HepG2 (cell line): ENCODE measurements at regions not wholly inside any gene's neighbourhood (a gene's known extent, or its start where the extent isn't known, plus 50 kb on each side); places are given as distances from the start of the nearest gene placed in this dataset.

ENCODE experiments used
- ATAC-seq: fragments of 200-7000 bp; cut with Tn5 transposase; 3 replicates; pipeline ENCODE4 v1.9.1; 2020; ENCODE audit warnings: mild to moderate bottlenecking, moderate library complexity
- BruUV-seq: library from RNA; stranded (reverse); fragments of 400-500 nt; replicated peaks from 2 replicates; lab custom pipeline; 2021; lab: Mats Ljungman, UMichigan
- CTCF ChIA-PET: fragments of 300-600 bp; formaldehyde crosslinking; extraction: SDS; loops from one replicate; lab custom pipeline; 2021; ENCODE audit warnings: low total read pairs, inconsistent platforms, low intra/inter-chr PET ratio; lab: Yijun Ruan, JAX
- POLR2A ChIA-PET: fragments of 350-600 bp; sonication (Branson Sonifier 250); formaldehyde crosslinking; loops from one replicate; lab custom pipeline; 2020; ENCODE audit warnings: antibody characterized with exemption, inconsistent platforms; lab: Yijun Ruan, JAX
- DNase-seq: peaks from one replicate; pipeline ENCODE4 v3.0.0-alpha.2; 2015; ENCODE audit warnings: low spot score
- FAIRE-seq: peaks from 3 replicates; lab custom pipeline; 2011; peaks lifted over from hg19 to GRCh38; lab: Jason Lieb, UNC
- H2AFZ ChIP-seq: one replicate; pipeline ENCODE4 v1.6.1; 2011; ENCODE audit warnings: low read length, inconsistent platforms
- H3K27ac ChIP-seq: fragments of 300-600 bp; 3 replicates; pipeline ENCODE4 v1.8.0; 2011; ENCODE audit warnings: mixed run types, mild to moderate bottlenecking, mixed read lengths, low read length, inconsistent platforms; ENCODE audit not compliant: insufficient read depth; ENCODE audit errors: extremely low read length
- H3K27me3 ChIP-seq, 2 experiments: fragments of 200-600 bp in 1 of 2; 2 replicates in 1 of 2; 3 replicates in 1 of 2; pipeline versions ENCODE4 v1.6.0 to v1.8.0; 2011; ENCODE audit warnings: low read length in 2 of 2, mild to moderate bottlenecking in 2 of 2, moderate library complexity in 2 of 2, inconsistent platforms in 1 of 2; ENCODE audit not compliant: insufficient read depth in 2 of 2, control insufficient read depth in 1 of 2
- H3K36me3 ChIP-seq, 2 experiments: fragments of 200-600 bp in 1 of 2; replicated peaks in 1 of 2; 2 replicates in 1 of 2; 3 replicates in 1 of 2; pipeline versions ENCODE4 v1.5.1 to v1.8.0; 2011; ENCODE audit warnings: low read length in 2 of 2, inconsistent platforms in 1 of 2; ENCODE audit not compliant: insufficient read depth in 2 of 2, control insufficient read depth in 1 of 2
- H3K4me1 ChIP-seq: 2 replicates; pipeline ENCODE4 v1.5.1; 2012; ENCODE audit warnings: low read length, inconsistent platforms; ENCODE audit not compliant: insufficient read depth
- H3K4me2 ChIP-seq: 2 replicates; pipeline ENCODE4 v1.6.0; 2011; ENCODE audit warnings: low read depth, low read length, inconsistent platforms
- H3K4me3 ChIP-seq, 3 experiments: fragments of 200-600 bp in 1 of 3; sonication (generic), shearing (Covaris generic) in 1 of 3; replicated peaks in 1 of 3; 2 replicates each; pipeline ENCODE4 v1.5.1; 2011 to 2016; ENCODE audit warnings: low read length in 3 of 3, inconsistent platforms in 2 of 3, low read depth in 2 of 3, mild to moderate bottlenecking in 2 of 3, control low read depth in 1 of 3, mixed read lengths in 1 of 3; ENCODE audit not compliant: insufficient read depth in 1 of 3
- H3K79me2 ChIP-seq: one replicate; pipeline ENCODE4 v1.6.1; 2011; ENCODE audit warnings: low read length, inconsistent platforms; ENCODE audit not compliant: insufficient read depth
- H3K9ac ChIP-seq: 2 replicates; pipeline ENCODE4 v1.6.0; 2011; ENCODE audit warnings: mild to moderate bottlenecking, low read depth, low read length, inconsistent platforms; ENCODE audit not compliant: insufficient read depth
- H3K9me3 ChIP-seq: 2 replicates; pipeline ENCODE4 v1.5.1; 2012; ENCODE audit warnings: mild to moderate bottlenecking, low read length
- H4K20me1 ChIP-seq: 2 replicates; pipeline ENCODE4 v1.6.0; 2011; ENCODE audit warnings: inconsistent platforms, mild to moderate bottlenecking, low read length, moderate library complexity; ENCODE audit not compliant: insufficient read depth
- HNF4G ChIP-seq, 2 experiments: sonication (generic) in 1 of 2; formaldehyde crosslinking in 1 of 2; IDR thresholded peaks; 2 replicates each; pipeline versions ENCODE4 v1.4.0 to v1.6.1; 2011 to 2020; ENCODE audit warnings: borderline replicate concordance in 2 of 2, low read depth in 2 of 2, mild to moderate bottlenecking in 2 of 2, low read length in 1 of 2, missing genetic modification reagents in 1 of 2, moderate library complexity in 1 of 2
- HOXA5 ChIP-seq: sonication (generic); formaldehyde crosslinking; IDR thresholded peaks from 2 replicates; pipeline ENCODE4 v1.4.0; 2020; ENCODE audit warnings: missing genetic modification reagents
- SMARCE1 ChIP-seq: fragments of 450-650 bp; IDR thresholded peaks from 2 replicates; pipeline ENCODE4 v1.6.1; 2017; ENCODE audit warnings: borderline replicate concordance
- THAP11 ChIP-seq: IDR thresholded peaks from 2 replicates; pipeline ENCODE4 v1.6.1; 2016; ENCODE audit warnings: missing biosample characterization, missing genetic modification reagents
- ZBTB21 ChIP-seq: sonication (generic); formaldehyde crosslinking; IDR thresholded peaks from 2 replicates; pipeline ENCODE4 v1.4.0; 2020; ENCODE audit warnings: missing genetic modification reagents
- ZMYM4 ChIP-seq: sonication (generic); formaldehyde crosslinking; IDR thresholded peaks from 2 replicates; pipeline ENCODE4 v1.8.1; 2023; ENCODE audit warnings: mild to moderate bottlenecking, missing genetic modification reagents
- ZNF230 ChIP-seq: sonication (generic); formaldehyde crosslinking; IDR thresholded peaks from 2 replicates; pipeline ENCODE4 v1.4.0; 2020; ENCODE audit warnings: mild to moderate bottlenecking, missing genetic modification reagents
- ZNF33A ChIP-seq: sonication (generic); formaldehyde crosslinking; IDR thresholded peaks from 2 replicates; pipeline ENCODE4 v1.5.1; 2020; ENCODE audit warnings: missing genetic modification reagents, mild to moderate bottlenecking, moderate library complexity, borderline replicate concordance
- ZNF34 ChIP-seq: sonication (generic); formaldehyde crosslinking; IDR thresholded peaks from 2 replicates; pipeline ENCODE4 v1.4.0; 2020; ENCODE audit warnings: mild to moderate bottlenecking, missing genetic modification reagents, borderline replicate concordance
- ZNF432 ChIP-seq: sonication (generic); formaldehyde crosslinking; IDR thresholded peaks from 2 replicates; pipeline ENCODE4 v1.5.0; 2020; ENCODE audit warnings: missing genetic modification reagents, mild to moderate bottlenecking, borderline replicate concordance
- in situ Hi-C: cut with HindIII; loops from 2 replicates; pipeline ENCODE4 v1.10.0; 2017; ENCODE audit warnings: low pct_unique_long_range_greater_than_20kb; ENCODE audit not compliant: extremely low pct_ligation_motif_present
- intact Hi-C: fragments of 100-400 bp; cut with micrococcal nuclease; formaldehyde crosslinking; loops from one replicate; pipeline ENCODE4 v1.10.0; 2022; ENCODE audit not compliant: unreplicated experiment
- TF ChIP-seq, protein P1 (sequence below): sonication (generic); formaldehyde crosslinking; IDR thresholded peaks from 2 replicates; pipeline ENCODE4 v1.5.1; 2020; ENCODE audit warnings: mild to moderate bottlenecking, missing genetic modification reagents
- TF ChIP-seq, protein P2 (sequence below): sonication (generic); formaldehyde crosslinking; IDR thresholded peaks from 2 replicates; pipeline ENCODE4 v1.5.0; 2020; ENCODE audit warnings: missing genetic modification reagents, mild to moderate bottlenecking, borderline replicate concordance
- TF ChIP-seq, protein P3 (sequence below): sonication (generic); formaldehyde crosslinking; IDR thresholded peaks from 2 replicates; pipeline ENCODE4 v1.4.0; 2020; ENCODE audit warnings: mild to moderate bottlenecking, missing genetic modification reagents, borderline replicate concordance
- TF ChIP-seq, protein P4 (sequence below): sonication (generic); formaldehyde crosslinking; IDR thresholded peaks from 2 replicates; pipeline ENCODE4 v1.5.1; 2020; ENCODE audit warnings: mild to moderate bottlenecking, missing genetic modification reagents, moderate library complexity

DNA sequence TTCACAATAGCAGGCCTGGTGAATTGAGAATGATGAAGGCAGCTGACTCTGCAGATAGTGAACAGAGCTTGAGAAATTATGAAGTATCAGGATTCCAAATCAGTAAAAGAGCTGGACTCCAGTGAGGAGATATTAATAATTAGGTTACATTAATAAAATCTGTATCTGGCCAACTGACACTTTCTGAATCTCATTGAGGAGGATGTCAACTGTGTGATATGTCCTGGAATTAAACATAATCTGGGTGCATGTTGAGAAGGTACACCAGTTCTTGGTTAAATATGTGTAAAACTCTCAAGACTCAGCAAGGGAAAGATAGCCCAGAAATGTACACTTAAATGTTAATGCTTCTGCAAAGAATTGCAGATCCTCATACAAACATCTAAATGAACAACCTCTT lies 177.8 kb upstream of the SFRP2 start:
- intact Hi-C loops (no loop called here), in situ Hi-C loops (no loop called here)
- FAIRE-seq (no peak), DNase-seq (no peak), ATAC-seq (no peak)
- BruUV-seq: no TSS peak
- Histone ChIP-seq H3K9me3 (no peaks in the 10 kb centered on the region), H3K4me3 (no peak overlapping the region), H3K27ac (no peak overlapping the region), H4K20me1 (no peaks in the 10 kb centered on the region), H3K36me3 (no peaks in the 10 kb centered on the region), H3K9ac (no peak overlapping the region), H3K27me3 (no peaks in the 10 kb centered on the region), H3K4me1 (no peaks in the 10 kb centered on the region), H3K79me2 (no peaks in the 10 kb centered on the region), H3K4me2 (no peak overlapping the region), H2AFZ (no peak overlapping the region)
- ChIA-PET POLR2A (no interaction called here), CTCF (no interaction called here)
- TF ChIP-seq HNF4G (IDR thresholded peaks at IDR 0.05; ENCODE audit: borderline replicate concordance, low read depth, low read length) (no peak), HNF4G (CRISPR knock-in tag; IDR thresholded peaks at IDR 0.05; ENCODE audit: borderline replicate concordance, low read depth) (no peak), ZNF432 (CRISPR knock-in tag) (no peak), ZNF34 (no peak), HOXA5 (CRISPR knock-in tag) (no peak), ZNF33A (no peak), ZBTB21 (CRISPR knock-in tag) (no peak), ZMYM4 (CRISPR knock-in tag) (no peak), SMARCE1 (no peak), THAP11 (CRISPR knock-in tag) (no peak), ZNF230 (CRISPR knock-in tag) (no peak)
- TF ChIP-seq, protein P1, sequence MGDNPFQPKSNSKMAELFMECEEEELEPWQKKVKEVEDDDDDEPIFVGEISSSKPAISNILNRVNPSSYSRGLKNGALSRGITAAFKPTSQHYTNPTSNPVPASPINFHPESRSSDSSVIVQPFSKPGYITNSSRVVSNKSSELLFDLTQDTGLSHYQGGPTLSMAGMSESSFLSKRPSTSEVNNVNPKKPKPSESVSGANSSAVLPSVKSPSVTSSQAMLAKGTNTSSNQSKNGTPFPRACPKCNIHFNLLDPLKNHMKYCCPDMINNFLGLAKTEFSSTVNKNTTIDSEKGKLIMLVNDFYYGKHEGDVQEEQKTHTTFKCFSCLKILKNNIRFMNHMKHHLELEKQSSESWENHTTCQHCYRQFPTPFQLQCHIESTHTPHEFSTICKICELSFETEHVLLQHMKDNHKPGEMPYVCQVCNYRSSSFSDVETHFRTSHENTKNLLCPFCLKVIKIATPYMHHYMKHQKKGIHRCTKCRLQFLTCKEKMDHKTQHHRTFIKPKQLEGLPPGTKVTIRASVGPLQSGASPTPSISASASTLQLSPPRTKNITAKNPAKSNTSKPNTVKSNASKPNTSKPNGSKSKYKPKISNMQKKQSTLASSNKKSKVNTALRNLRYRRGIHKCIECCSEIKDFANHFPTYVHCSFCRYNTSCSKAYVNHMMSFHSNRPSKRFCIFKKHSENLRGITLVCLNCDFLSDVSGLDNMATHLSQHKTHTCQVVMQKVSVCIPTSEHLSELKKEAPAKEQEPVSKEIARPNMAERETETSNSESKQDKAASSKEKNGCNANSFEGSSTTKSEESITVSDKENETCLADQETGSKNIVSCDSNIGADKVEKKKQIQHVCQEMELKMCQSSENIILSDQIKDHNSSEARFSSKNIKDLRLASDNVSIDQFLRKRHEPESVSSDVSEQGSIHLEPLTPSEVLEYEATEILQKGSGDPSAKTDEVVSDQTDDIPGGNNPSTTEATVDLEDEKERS (CRISPR knock-in tag): no peak
- TF ChIP-seq, protein P2, sequence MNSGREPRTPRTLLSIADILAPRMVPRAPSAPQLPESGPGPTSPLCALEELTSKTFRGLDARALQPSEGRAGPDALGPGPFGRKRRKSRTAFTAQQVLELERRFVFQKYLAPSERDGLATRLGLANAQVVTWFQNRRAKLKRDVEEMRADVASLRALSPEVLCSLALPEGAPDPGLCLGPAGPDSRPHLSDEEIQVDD (CRISPR knock-in tag): no peak
- TF ChIP-seq, protein P3, sequence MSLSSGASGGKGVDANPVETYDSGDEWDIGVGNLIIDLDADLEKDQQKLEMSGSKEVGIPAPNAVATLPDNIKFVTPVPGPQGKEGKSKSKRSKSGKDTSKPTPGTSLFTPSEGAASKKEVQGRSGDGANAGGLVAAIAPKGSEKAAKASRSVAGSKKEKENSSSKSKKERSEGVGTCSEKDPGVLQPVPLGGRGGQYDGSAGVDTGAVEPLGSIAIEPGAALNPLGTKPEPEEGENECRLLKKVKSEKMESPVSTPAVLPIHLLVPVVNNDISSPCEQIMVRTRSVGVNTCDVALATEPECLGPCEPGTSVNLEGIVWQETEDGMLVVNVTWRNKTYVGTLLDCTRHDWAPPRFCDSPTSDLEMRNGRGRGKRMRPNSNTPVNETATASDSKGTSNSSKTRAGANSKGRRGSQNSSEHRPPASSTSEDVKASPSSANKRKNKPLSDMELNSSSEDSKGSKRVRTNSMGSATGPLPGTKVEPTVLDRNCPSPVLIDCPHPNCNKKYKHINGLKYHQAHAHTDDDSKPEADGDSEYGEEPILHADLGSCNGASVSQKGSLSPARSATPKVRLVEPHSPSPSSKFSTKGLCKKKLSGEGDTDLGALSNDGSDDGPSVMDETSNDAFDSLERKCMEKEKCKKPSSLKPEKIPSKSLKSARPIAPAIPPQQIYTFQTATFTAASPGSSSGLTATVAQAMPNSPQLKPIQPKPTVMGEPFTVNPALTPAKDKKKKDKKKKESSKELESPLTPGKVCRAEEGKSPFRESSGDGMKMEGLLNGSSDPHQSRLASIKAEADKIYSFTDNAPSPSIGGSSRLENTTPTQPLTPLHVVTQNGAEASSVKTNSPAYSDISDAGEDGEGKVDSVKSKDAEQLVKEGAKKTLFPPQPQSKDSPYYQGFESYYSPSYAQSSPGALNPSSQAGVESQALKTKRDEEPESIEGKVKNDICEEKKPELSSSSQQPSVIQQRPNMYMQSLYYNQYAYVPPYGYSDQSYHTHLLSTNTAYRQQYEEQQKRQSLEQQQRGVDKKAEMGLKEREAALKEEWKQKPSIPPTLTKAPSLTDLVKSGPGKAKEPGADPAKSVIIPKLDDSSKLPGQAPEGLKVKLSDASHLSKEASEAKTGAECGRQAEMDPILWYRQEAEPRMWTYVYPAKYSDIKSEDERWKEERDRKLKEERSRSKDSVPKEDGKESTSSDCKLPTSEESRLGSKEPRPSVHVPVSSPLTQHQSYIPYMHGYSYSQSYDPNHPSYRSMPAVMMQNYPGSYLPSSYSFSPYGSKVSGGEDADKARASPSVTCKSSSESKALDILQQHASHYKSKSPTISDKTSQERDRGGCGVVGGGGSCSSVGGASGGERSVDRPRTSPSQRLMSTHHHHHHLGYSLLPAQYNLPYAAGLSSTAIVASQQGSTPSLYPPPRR: no peak
- TF ChIP-seq, protein P4, sequence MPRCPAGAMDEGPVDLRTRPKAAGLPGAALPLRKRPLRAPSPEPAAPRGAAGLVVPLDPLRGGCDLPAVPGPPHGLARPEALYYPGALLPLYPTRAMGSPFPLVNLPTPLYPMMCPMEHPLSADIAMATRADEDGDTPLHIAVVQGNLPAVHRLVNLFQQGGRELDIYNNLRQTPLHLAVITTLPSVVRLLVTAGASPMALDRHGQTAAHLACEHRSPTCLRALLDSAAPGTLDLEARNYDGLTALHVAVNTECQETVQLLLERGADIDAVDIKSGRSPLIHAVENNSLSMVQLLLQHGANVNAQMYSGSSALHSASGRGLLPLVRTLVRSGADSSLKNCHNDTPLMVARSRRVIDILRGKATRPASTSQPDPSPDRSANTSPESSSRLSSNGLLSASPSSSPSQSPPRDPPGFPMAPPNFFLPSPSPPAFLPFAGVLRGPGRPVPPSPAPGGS: no peak
